NT2/D1 (cell line): ENCODE measurements at regions not wholly inside any gene's neighbourhood (a gene's known extent, or its start where the extent isn't known, plus 50 kb on each side); places are given as distances from the start of the nearest gene placed in this dataset.

ENCODE experiments used
- SUZ12 ChIP-seq: IDR thresholded peaks from 2 replicates; pipeline ENCODE4 v1.6.1; 2011; ENCODE audit not compliant: insufficient read length, insufficient read depth; ENCODE audit errors: extremely low read depth
- YY1 ChIP-seq: IDR thresholded peaks from 2 replicates; pipeline ENCODE4 v1.6.1; 2011; ENCODE audit not compliant: insufficient read length, insufficient read depth
- ZNF274 ChIP-seq: IDR thresholded peaks from 2 replicates; pipeline ENCODE4 v1.6.1; 2011; ENCODE audit warnings: mild to moderate bottlenecking, low read depth, low read length

DNA sequence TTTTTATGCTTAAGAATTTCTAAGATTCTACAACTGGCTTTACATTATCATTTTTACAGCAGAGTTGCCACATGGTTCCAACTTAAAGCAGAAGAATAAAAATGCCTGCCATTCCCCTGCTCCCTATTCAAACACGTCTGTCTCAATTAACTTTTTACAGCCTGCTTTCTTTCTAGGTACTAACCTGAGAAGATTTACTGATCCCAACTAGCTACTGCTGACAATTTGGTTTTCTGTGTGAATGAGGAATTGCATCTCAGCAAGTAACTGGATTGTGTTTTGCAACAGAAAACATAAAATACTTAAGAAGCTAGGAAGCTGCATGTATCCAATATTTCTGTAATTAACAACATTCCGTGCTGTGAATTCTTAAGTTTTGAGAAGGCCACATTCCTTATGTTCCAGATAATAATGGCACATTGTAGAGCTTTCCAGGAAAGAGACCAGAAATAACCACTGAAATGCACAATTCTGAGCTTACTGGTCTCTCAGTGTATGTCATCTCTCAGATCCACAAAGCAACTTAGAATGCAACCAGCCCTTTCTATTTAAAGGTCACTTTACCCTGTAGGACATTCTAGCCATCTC lies 306.8 kb upstream of the NMUR2 start:
- TF ChIP-seq YY1 = no peak
- TF ChIP-seq SUZ12 = no peak
- no peak for TF ChIP-seq ZNF274
